Neural progenitor cell (in vitro differentiated cells): ENCODE measurements at regions not wholly inside any gene's neighbourhood (a gene's known extent, or its start where the extent isn't known, plus 50 kb on each side); places are given as distances from the start of the nearest gene placed in this dataset.

Experiments
- DNase-seq: peaks from one replicate; pipeline ENCODE4 v3.0.0-alpha.2; 2016; ENCODE audit warnings: low spot score
- H2AFZ ChIP-seq: fragments of 200-600 bp; sonication (generic); replicated peaks from 2 replicates; pipeline ENCODE4 v1.6.1; 2016; ENCODE audit warnings: antibody characterized with exemption
- H3F3A ChIP-seq: fragments of 200-600 bp; sonication (generic); 2 replicates; pipeline ENCODE4 v1.6.1; 2016; ENCODE audit warnings: antibody characterized with exemption, low read depth
- H3K27ac ChIP-seq: fragments of 200-600 bp; sonication (generic); 2 replicates; pipeline ENCODE4 v1.5.1; 2016; ENCODE audit warnings: mild to moderate bottlenecking
- H3K27me3 ChIP-seq: fragments of 200-600 bp; sonication (generic); 2 replicates; pipeline ENCODE4 v1.6.1; 2016; ENCODE audit warnings: mild to moderate bottlenecking, moderate library complexity
- H3K36me3 ChIP-seq: fragments of 200-600 bp; sonication (generic); 2 replicates; pipeline ENCODE4 v1.5.1; 2016
- H3K4me1 ChIP-seq: fragments of 200-600 bp; sonication (generic); 2 replicates; pipeline ENCODE4 v1.6.1; 2016; ENCODE audit warnings: mixed run types
- H3K4me2 ChIP-seq: fragments of 200-600 bp; sonication (generic); 2 replicates; pipeline ENCODE4 v1.6.1; 2016
- H3K4me3 ChIP-seq: fragments of 200-600 bp; sonication (generic); 2 replicates; pipeline ENCODE4 v1.5.1; 2016
- H3K79me2 ChIP-seq: fragments of 200-600 bp; sonication (generic); 2 replicates; pipeline ENCODE4 v1.6.1; 2016; ENCODE audit warnings: low read depth
- H3K9ac ChIP-seq: fragments of 200-600 bp; sonication (generic); 2 replicates; pipeline ENCODE4 v1.6.1; 2016
- H3K9me3 ChIP-seq: fragments of 200-600 bp; sonication (generic); 2 replicates; pipeline ENCODE4 v1.5.1; 2016; ENCODE audit warnings: low read depth
- H4K20me1 ChIP-seq: fragments of 200-600 bp; sonication (generic); 2 replicates; pipeline ENCODE4 v1.6.1; 2016; ENCODE audit warnings: low read depth
- H3K27ac Mint-ChIP-seq: 3 replicates; pipeline ENCODE4 v1.8.0; 2021; ENCODE audit warnings: mixed read lengths
- H3K27me3 Mint-ChIP-seq: 2 replicates; pipeline ENCODE4 v1.8.0; 2022; ENCODE audit warnings: low read depth, mild to moderate bottlenecking, inconsistent platforms, moderate library complexity, mixed read lengths; ENCODE audit not compliant: insufficient read depth
- H3K36me3 Mint-ChIP-seq: 3 replicates; pipeline ENCODE4 v1.8.0; 2021; ENCODE audit warnings: mixed read lengths
- H3K4me1 Mint-ChIP-seq: 3 replicates; pipeline ENCODE4 v1.8.0; 2021; ENCODE audit warnings: mixed read lengths
- H3K4me3 Mint-ChIP-seq: 3 replicates; pipeline ENCODE4 v1.8.0; 2021; ENCODE audit warnings: mild to moderate bottlenecking, moderate library complexity, mixed read lengths
- H3K9me3 Mint-ChIP-seq: 3 replicates; pipeline ENCODE4 v1.8.0; 2020; ENCODE audit warnings: mixed read lengths
- CTCF ChIP-seq: fragments of 200-600 bp; sonication (generic); IDR thresholded peaks from 2 replicates; pipeline ENCODE4 v1.5.1; 2017; ENCODE audit warnings: antibody characterized with exemption, mild to moderate bottlenecking
- EZH2 ChIP-seq: fragments of 200-600 bp; sonication (generic); IDR thresholded peaks from 2 replicates; pipeline ENCODE4 v1.6.1; 2017; ENCODE audit warnings: antibody characterized with exemption, mild to moderate bottlenecking, moderate library complexity
- EZH2phosphoT487 ChIP-seq: fragments of 200-600 bp; sonication (generic); IDR thresholded peaks from 2 replicates; pipeline ENCODE4 v1.6.1; 2017; ENCODE audit warnings: antibody characterized with exemption

DNA sequence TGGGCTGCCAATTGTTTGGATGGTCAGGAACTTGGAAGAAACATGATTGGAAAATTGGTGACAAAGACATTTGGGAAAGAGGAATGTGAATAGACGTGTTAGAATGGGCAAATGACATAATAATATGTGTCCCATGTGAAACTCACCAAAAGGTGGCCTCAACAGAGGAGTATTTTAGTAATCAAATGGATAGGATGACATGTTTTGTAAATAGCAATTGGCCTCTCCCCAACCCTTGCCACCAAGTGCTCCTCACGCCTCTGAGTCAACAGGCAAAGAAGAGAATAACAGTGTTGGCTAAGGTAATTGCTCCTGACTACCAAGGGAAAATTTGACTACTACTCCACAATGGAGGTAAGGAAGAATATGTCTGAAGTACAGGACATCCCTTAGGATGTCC, 81.4 kb downstream of the ATXN7L3B start:
- H3K27me3 Mint-ChIP-seq, result no peaks in the 10 kb centered on the region
- no peak overlapping the region for H3K4me3 ChIP-seq
- H3K27ac Mint-ChIP-seq, result no peak overlapping the region
- TF ChIP-seq EZH2 (no peak), EZH2phosphoT487 (no peak), CTCF (no peak)
- H3K9ac ChIP-seq, result no peak overlapping the region
- no peaks in the 10 kb centered on the region for H3K9me3 ChIP-seq
- no peaks in the 10 kb centered on the region for H3K9me3 Mint-ChIP-seq
- no peaks in the 10 kb centered on the region for H3K27me3 ChIP-seq
- no peak overlapping the region for H3K4me2 ChIP-seq
- H3K79me2 ChIP-seq, result no peaks in the 10 kb centered on the region
- no peaks in the 10 kb centered on the region for H3F3A ChIP-seq
- no peaks in the 10 kb centered on the region for H3K36me3 Mint-ChIP-seq
- no peak overlapping the region for H2AFZ ChIP-seq
- no peak overlapping the region for H3K4me3 Mint-ChIP-seq
- H3K36me3 ChIP-seq, result no peaks in the 10 kb centered on the region
- H3K4me1 ChIP-seq, result no peaks in the 10 kb centered on the region
- no peak overlapping the region for H3K27ac ChIP-seq
- no peaks in the 10 kb centered on the region for H4K20me1 ChIP-seq
- no peak for DNase-seq
- no peaks in the 10 kb centered on the region for H3K4me1 Mint-ChIP-seq

GRCh38 chr12:74619884-74620283, 82.2 kb downstream of the ATXN7L3B start:
- Histone ChIP-seq H4K20me1 (no peaks in the 10 kb centered on the region), H3K9ac (no peak overlapping the region), H3K4me1 (no peaks in the 10 kb centered on the region), H3K9me3 (no peaks in the 10 kb centered on the region), H3K4me3 (no peak overlapping the region), H3K27ac (no peak overlapping the region), H3F3A (no peaks in the 10 kb centered on the region), H3K79me2 (no peaks in the 10 kb centered on the region), H3K4me2 (no peak overlapping the region), H3K36me3 (no peaks in the 10 kb centered on the region), H3K27me3 (no peaks in the 10 kb centered on the region), H2AFZ (no peak overlapping the region)
- Mint-ChIP-seq H3K27ac (no peak overlapping the region), H3K4me3 (no peak overlapping the region), H3K4me1 (no peaks in the 10 kb centered on the region), H3K36me3 (no peaks in the 10 kb centered on the region), H3K9me3 (no peaks in the 10 kb centered on the region), H3K27me3 (no peaks in the 10 kb centered on the region)
- no peak for TF ChIP-seq EZH2
- DNase-seq, result no peak

DNA sequence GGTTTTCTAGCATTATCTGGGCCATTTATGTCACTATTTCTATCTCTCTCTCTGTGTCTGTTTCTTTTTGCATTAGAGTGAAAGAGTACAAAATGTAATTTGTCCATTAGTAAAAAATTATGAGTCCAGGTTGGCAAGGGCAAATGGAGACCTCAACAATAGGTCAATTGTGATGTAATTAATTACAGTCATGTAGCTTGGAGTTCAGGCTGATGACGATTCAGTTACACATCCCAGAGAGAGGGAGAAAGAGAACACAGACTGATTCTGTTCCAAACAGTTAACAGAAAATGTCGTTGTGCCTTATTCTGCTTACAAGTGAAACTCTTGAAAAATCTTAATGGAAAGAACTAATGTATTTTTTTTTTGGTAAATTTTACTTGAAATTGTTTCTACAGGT, 83.3 kb downstream of the ATXN7L3B start:
- H3K27me3 Mint-ChIP-seq, result no peaks in the 10 kb centered on the region

GRCh38 chr12:74624201-74624600, 86.6 kb downstream of the ATXN7L3B start:
- no peak overlapping the region for H3K4me3 Mint-ChIP-seq
- H3K4me3 ChIP-seq, result no peak overlapping the region
- H3K79me2 ChIP-seq, result no peaks in the 10 kb centered on the region
- H3K27ac ChIP-seq, result no peak overlapping the region
- H3K9me3 ChIP-seq, result no peaks in the 10 kb centered on the region
- no peak overlapping the region for H3K4me2 ChIP-seq
- no peak overlapping the region for H2AFZ ChIP-seq
- H3F3A ChIP-seq, result no peaks in the 10 kb centered on the region
- no peaks in the 10 kb centered on the region for H3K36me3 ChIP-seq
- no peak overlapping the region for H3K9ac ChIP-seq
- DNase-seq, result no peak
- H3K36me3 Mint-ChIP-seq, result no peaks in the 10 kb centered on the region
- no peak overlapping the region for H3K27ac Mint-ChIP-seq
- no peaks in the 10 kb centered on the region for H4K20me1 ChIP-seq
- H3K4me1 ChIP-seq, result no peaks in the 10 kb centered on the region
- TF ChIP-seq EZH2phosphoT487 (no peak), CTCF (no peak), EZH2 (no peak)
- no peaks in the 10 kb centered on the region for H3K27me3 ChIP-seq
- H3K4me1 Mint-ChIP-seq, result no peaks in the 10 kb centered on the region
- no peaks in the 10 kb centered on the region for H3K27me3 Mint-ChIP-seq
- no peaks in the 10 kb centered on the region for H3K9me3 Mint-ChIP-seq

More for the DNA sequence above, 83.3 kb downstream of the ATXN7L3B start:
- Histone ChIP-seq H2AFZ (no peak overlapping the region), H3F3A (no peaks in the 10 kb centered on the region), H3K9me3 (no peaks in the 10 kb centered on the region), H4K20me1 (no peaks in the 10 kb centered on the region), H3K27me3 (no peaks in the 10 kb centered on the region), H3K4me1 (no peaks in the 10 kb centered on the region), H3K4me2 (no peak overlapping the region), H3K9ac (no peak overlapping the region), H3K79me2 (no peaks in the 10 kb centered on the region), H3K4me3 (no peak overlapping the region), H3K27ac (no peak overlapping the region), H3K36me3 (no peaks in the 10 kb centered on the region)
- Mint-ChIP-seq H3K27ac (no peak overlapping the region), H3K36me3 (no peaks in the 10 kb centered on the region), H3K4me1 (no peaks in the 10 kb centered on the region), H3K4me3 (no peak overlapping the region), H3K9me3 (no peaks in the 10 kb centered on the region)
- TF ChIP-seq EZH2, result no peak
- TF ChIP-seq CTCF, result no peak
- TF ChIP-seq EZH2phosphoT487, result no peak
- DNase-seq, result no peak
